ENCODE measurements at regions not wholly inside any gene's neighbourhood (a gene's known extent, or its start where the extent isn't known, plus 50 kb on each side); places are given as distances from the start of the nearest gene placed in this dataset.

GRCh38 chr14:38089123-38089522 lies 118.6 kb upstream of the SSTR1 start:
- TF ChIP-seq, protein P1, sequence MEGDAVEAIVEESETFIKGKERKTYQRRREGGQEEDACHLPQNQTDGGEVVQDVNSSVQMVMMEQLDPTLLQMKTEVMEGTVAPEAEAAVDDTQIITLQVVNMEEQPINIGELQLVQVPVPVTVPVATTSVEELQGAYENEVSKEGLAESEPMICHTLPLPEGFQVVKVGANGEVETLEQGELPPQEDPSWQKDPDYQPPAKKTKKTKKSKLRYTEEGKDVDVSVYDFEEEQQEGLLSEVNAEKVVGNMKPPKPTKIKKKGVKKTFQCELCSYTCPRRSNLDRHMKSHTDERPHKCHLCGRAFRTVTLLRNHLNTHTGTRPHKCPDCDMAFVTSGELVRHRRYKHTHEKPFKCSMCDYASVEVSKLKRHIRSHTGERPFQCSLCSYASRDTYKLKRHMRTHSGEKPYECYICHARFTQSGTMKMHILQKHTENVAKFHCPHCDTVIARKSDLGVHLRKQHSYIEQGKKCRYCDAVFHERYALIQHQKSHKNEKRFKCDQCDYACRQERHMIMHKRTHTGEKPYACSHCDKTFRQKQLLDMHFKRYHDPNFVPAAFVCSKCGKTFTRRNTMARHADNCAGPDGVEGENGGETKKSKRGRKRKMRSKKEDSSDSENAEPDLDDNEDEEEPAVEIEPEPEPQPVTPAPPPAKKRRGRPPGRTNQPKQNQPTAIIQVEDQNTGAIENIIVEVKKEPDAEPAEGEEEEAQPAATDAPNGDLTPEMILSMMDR (IDR thresholded peaks at IDR 0.05) = no peak
- no peak for TF ChIP-seq POLR2A (IDR thresholded peaks at IDR 0.05)
- 70 to 77% methylated on average over 3 of the region's 3 CpGs for WGBS, 2 donors
- no peak overlapping the region for H3K27ac ChIP-seq
- H3K4me1 ChIP-seq = no peaks in the 10 kb centered on the region
- intact Hi-C loops (cut with DNase I) = no loop called here
- no peaks in the 10 kb centered on the region for H3K27me3 ChIP-seq
- no peak for DNase-seq
- no peaks in the 10 kb centered on the region for H3K36me3 ChIP-seq
- no peak overlapping the region for H3K4me3 ChIP-seq (replicated peaks in 1 of 3)
- H3K9me3 ChIP-seq = no peaks in the 10 kb centered on the region

GRCh38 chr14:38090506-38090905 lies 117.2 kb upstream of the SSTR1 start:
- H3K27ac ChIP-seq = no peak overlapping the region
- no peaks in the 10 kb centered on the region for H3K27me3 ChIP-seq
- 83 to 87% methylated on average over 3 of the region's 3 CpGs for WGBS, 2 donors
- no peaks in the 10 kb centered on the region for H3K36me3 ChIP-seq
- no peaks in the 10 kb centered on the region for H3K4me1 ChIP-seq
- no peak for DNase-seq
- no peaks in the 10 kb centered on the region for H3K9me3 ChIP-seq
- TF ChIP-seq, protein P1 (IDR thresholded peaks at IDR 0.05) = no peak
- no peak for TF ChIP-seq POLR2A (IDR thresholded peaks at IDR 0.05)
- no peak overlapping the region for H3K4me3 ChIP-seq (replicated peaks in 1 of 3)
- intact Hi-C loops (cut with DNase I) = no loop called here

DNA sequence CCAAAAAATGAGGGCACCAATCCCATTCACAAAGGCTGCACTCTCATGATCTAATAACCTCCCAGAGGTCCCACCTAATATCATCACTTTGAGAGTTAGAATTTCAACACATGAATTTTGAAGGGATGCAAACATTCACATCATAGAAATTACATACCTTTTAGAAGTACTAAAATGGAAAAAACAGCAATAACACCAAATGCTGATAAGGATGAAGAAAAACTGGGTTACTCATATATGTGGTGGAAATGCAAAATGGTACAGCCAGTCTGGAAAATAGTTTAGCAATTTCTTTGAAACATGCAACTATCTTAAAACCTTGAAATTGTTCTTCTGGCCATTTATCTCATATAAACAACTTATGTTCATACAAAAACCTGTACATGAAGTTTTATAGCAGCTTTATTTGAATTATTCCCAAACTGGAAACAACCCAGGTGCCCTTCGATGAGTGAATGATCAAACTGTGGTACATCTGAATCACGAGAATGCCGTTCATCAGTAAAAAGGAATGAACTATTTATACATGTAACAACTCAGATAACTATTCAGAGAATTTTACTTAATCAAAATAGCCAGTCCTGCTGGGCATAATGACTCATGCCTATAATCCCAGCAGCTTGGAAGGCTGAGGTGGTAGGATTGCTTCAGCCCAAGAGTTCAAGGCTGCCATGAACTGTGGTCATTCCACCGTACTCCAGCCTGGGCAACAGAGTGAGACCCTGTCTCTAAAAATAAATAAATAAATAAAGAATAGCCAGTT lies 109.4 kb upstream of the SSTR1 start:
- Histone ChIP-seq H3K4me3 (replicated peaks in 1 of 3) (no peak overlapping the region), H3K27ac (no peak overlapping the region), H3K36me3 (no peaks in the 10 kb centered on the region), H3K9me3 (no peaks in the 10 kb centered on the region), H3K4me1 (no peaks in the 10 kb centered on the region), H3K27me3 (no peaks in the 10 kb centered on the region)
- intact Hi-C loops (cut with DNase I) = no loop called here
- no peak for DNase-seq
- 92 to 96% methylated on average over 4 of the region's 4 CpGs for WGBS, 2 donors
- TF ChIP-seq, protein P1 (IDR thresholded peaks at IDR 0.05) = no peak
- no peak for TF ChIP-seq POLR2A (IDR thresholded peaks at IDR 0.05)

DNA sequence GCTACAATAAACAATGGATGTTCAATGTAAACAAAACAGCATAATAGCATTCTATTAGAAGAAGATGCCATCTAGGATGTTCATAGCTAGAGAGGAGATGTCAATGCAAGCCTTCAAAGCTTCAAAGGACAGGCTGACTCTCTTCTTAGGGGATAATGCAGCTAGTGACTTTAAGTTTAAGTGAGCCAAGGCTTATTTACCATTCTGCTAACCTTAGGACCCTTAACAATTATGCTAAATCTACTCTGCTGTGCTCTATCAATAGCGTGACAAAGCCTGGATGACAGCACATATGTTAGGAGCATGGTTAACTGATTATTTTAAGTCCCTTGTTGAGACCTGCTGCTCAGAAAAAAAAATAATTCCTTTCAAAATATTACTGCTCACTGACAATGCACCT lies 106.0 kb upstream of the SSTR1 start:
- no peak for TF ChIP-seq POLR2A (IDR thresholded peaks at IDR 0.05)
- TF ChIP-seq, protein P1 (IDR thresholded peaks at IDR 0.05) = no peak
- no peak overlapping the region for H3K4me3 ChIP-seq (replicated peaks in 1 of 3)
- H3K9me3 ChIP-seq = no peaks in the 10 kb centered on the region
- no peak overlapping the region for H3K27ac ChIP-seq
- DNase-seq = no peak
- WGBS, 2 donors = 42 to 68% methylated on average over 1 of the region's 1 CpG
- intact Hi-C loops (cut with DNase I) = no loop called here
- H3K36me3 ChIP-seq = no peaks in the 10 kb centered on the region
- no peaks in the 10 kb centered on the region for H3K27me3 ChIP-seq
- H3K4me1 ChIP-seq = no peaks in the 10 kb centered on the region

GRCh38 chr14:38103542-38104225 lies 104.0 kb upstream of the SSTR1 start:
- H3K9me3 ChIP-seq = no peaks in the 10 kb centered on the region
- TF ChIP-seq POLR2A (IDR thresholded peaks at IDR 0.05) = no peak
- TF ChIP-seq, protein P1 (IDR thresholded peaks at IDR 0.05) = no peak
- no peak for DNase-seq
- H3K4me3 ChIP-seq (replicated peaks in 1 of 3) = no peak overlapping the region
- WGBS, 2 donors = 87 to 94% methylated on average over 6 of the region's 6 CpGs
- H3K36me3 ChIP-seq = no peaks in the 10 kb centered on the region
- no peak overlapping the region for H3K27ac ChIP-seq
- intact Hi-C loops (cut with DNase I) = no loop called here
- no peaks in the 10 kb centered on the region for H3K27me3 ChIP-seq
- no peaks in the 10 kb centered on the region for H3K4me1 ChIP-seq
